GM10248 (cell line): ENCODE measurements at regions not wholly inside any gene's neighbourhood (a gene's known extent, or its start where the extent isn't known, plus 50 kb on each side); places are given as distances from the start of the nearest gene placed in this dataset.
"Not testable (repeated sequence)": the region's sequence is repeated elsewhere in the genome, so short reads cannot be mapped to it uniquely, and the experiment has no call there.

Source experiments
- CTCF ChIA-PET: fragments of 300-600 bp; sonication (Branson Sonifier 250); formaldehyde crosslinking; extraction: SDS; loops from one replicate; lab custom pipeline; 2021; ENCODE audit warnings: antibody characterized with exemption; lab: Yijun Ruan, JAX
- POLR2A ChIA-PET: fragments of 350-650 bp; sonication (Branson Sonifier 250); formaldehyde crosslinking; extraction: SDS; loops from one replicate; lab custom pipeline; 2020; ENCODE audit warnings: antibody characterized with exemption; lab: Yijun Ruan, JAX
- DNase-seq: peaks from one replicate; pipeline ENCODE4 v3.0.0; 2012; ENCODE audit errors: extremely low spot score
- TF ChIP-seq, protein P1 (sequence below): IDR thresholded peaks from 2 replicates; pipeline ENCODE4 v1.5.1; 2012; ENCODE audit warnings: mild to moderate bottlenecking, low read depth; ENCODE audit errors: extremely low read depth, missing control alignments, control extremely low read depth

DNA sequence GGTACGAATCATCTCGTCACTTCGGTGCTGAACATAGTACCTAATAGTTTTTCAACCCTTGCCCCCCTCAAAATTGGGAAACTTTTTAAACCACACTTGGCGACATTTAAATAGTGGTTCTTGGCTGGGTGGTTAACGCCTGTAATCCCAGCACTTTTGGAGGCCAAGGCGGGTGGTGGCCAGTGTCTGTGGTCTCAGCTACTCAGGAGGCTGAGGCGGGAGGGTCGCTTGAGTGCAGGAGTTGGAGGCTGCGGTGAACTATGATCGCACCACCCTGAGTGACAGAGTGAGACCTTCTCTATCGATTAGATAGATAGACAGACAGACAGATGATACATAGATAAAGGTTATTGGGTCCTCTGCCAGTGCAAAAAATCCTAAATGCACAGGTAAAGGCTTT, 55.5 kb upstream of the RASAL2 start:
- POLR2A ChIA-PET: no interaction called here
- TF ChIP-seq, protein P1, sequence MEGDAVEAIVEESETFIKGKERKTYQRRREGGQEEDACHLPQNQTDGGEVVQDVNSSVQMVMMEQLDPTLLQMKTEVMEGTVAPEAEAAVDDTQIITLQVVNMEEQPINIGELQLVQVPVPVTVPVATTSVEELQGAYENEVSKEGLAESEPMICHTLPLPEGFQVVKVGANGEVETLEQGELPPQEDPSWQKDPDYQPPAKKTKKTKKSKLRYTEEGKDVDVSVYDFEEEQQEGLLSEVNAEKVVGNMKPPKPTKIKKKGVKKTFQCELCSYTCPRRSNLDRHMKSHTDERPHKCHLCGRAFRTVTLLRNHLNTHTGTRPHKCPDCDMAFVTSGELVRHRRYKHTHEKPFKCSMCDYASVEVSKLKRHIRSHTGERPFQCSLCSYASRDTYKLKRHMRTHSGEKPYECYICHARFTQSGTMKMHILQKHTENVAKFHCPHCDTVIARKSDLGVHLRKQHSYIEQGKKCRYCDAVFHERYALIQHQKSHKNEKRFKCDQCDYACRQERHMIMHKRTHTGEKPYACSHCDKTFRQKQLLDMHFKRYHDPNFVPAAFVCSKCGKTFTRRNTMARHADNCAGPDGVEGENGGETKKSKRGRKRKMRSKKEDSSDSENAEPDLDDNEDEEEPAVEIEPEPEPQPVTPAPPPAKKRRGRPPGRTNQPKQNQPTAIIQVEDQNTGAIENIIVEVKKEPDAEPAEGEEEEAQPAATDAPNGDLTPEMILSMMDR: no peak
- DNase-seq: no peak
- CTCF ChIA-PET: no interaction called here

DNA sequence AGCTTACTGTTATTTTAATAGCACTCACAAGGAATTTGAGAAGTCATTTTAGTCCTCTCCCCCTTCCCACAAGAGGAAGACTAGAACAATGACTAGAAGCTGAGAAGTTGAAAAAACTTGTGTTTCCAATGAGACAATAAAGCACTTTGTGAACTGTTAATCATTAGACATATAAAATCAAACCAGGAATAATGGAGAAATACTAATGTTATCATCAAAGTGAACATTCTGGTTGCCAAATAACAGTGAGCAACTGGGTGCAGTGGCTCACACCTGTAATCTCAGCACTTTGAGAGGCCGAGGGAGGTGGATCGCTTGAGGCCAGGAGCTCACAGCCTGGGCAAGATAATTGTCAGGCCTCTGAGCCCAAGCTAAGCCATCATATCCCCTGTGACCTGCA, 54.0 kb upstream of the RASAL2 start:
- TF ChIP-seq, protein P1: no peak
- DNase-seq: no peak
- CTCF ChIA-PET: interaction anchor here (1.0 kb wide), 1 partner anchor 8 kb away, joined by 3 read pairs; no protein-coding TSS in a partner anchor
- POLR2A ChIA-PET: no interaction called here

DNA sequence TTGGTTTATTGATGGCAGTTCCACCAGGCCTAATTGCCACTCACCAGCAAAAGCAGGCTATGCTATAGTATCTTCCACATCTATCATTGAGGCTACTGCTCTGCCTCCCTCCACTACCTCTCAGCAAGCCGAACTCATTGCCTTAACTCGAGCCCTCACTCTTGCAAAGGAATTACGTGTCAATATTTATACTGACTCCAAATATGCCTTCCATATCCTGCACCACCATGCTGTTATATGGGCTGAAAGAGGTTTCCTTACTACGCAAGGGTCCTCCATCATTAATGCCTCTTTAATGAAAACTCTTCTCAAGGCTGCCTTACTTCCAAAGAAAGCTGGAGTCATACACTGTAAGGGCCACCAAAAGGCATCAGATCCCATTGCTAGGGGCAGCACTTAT, 50.0 kb upstream of the RASAL2 start:
- POLR2A ChIA-PET, DNase-seq, CTCF ChIA-PET: not testable (repeated sequence)
